ENCODE measurements at regions not wholly inside any gene's neighbourhood (a gene's known extent, or its start where the extent isn't known, plus 50 kb on each side); places are given as distances from the start of the nearest gene placed in this dataset.

DNA sequence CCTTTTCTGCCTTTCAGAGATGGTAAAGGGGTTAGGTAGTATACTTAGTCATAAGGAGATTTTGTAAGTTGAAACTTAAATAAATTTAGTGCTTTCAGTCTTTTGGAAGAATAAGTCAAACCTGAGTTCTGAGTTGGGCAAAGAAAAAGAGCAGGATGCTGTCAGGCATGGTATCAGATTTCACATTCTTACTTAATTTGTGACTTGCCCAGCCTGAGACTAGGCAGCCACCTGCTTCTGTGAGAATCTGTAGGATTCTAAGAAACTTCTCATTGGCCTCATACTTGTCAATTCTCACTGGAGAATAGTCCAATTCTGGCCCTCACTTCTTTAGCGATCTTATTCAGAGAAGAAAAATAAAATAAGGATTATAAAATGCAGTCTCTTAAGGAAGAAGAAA, 577.5 kb downstream of the DIPK2A start:
- Histone ChIP-seq H2AFZ (ENCODE audit: low read length) (no peak overlapping the region), H3K4ac (ENCODE audit: low read depth, low read length) (no peak overlapping the region), H3K79me2 (ENCODE audit: insufficient read depth, low read length) (no peaks in the 10 kb centered on the region), H3K56ac (ENCODE audit: insufficient read length, low read depth, low read length) (no peak overlapping the region), H4K91ac (ENCODE audit: insufficient read length, low read depth, low read length) (no peak overlapping the region), H3K14ac (ENCODE audit: insufficient read depth, low read length) (no peak overlapping the region), H2BK15ac (ENCODE audit: low read depth, low read length) (no peak overlapping the region), H3K4me1 (ENCODE audit: insufficient read depth, low read length) (no peaks in the 10 kb centered on the region), H3K23me2 (ENCODE audit: insufficient read length, low read depth, low read length, poor library complexity, severe bottlenecking) (no peaks in the 10 kb centered on the region), H3K79me1 (ENCODE audit: insufficient read depth, low read depth, low read length, poor library complexity, severe bottlenecking) (no peaks in the 10 kb centered on the region), H3K9ac (ENCODE audit: extremely low read depth, insufficient read length, low read length) (no peak overlapping the region), H4K5ac (ENCODE audit: insufficient read length, low read depth, low read length) (no peak overlapping the region), H2BK120ac (ENCODE audit: low read depth, low read length, poor library complexity, severe bottlenecking) (no peak overlapping the region), H2BK12ac (ENCODE audit: insufficient read length, low read depth, low read length) (no peak overlapping the region), H3K4me2 (ENCODE audit: insufficient read depth, insufficient read length, low read length) (no peak overlapping the region), H2BK20ac (ENCODE audit: low read depth, low read length, poor library complexity, severe bottlenecking) (no peak overlapping the region), H3K27ac (ENCODE audit: insufficient read length, low read depth, low read length) (no peak overlapping the region), H4K8ac (replicated peaks; ENCODE audit: insufficient read length, low read depth, low read length) (no peak overlapping the region), H3K23ac (ENCODE audit: insufficient read length, low read depth, low read length) (no peak overlapping the region), H4K20me1 (ENCODE audit: control insufficient read depth, insufficient read depth, insufficient read length) (no peaks in the 10 kb centered on the region), H3K27me3 (ENCODE audit: insufficient read depth, low read length) (no peaks in the 10 kb centered on the region), H3K18ac (ENCODE audit: insufficient read length, low read depth, low read length) (no peak overlapping the region), H2AK5ac (ENCODE audit: insufficient read length, low read length) (no peak overlapping the region), H2BK5ac (ENCODE audit: insufficient read length, low read length) (no peak overlapping the region), H3K9me3 (ENCODE audit: control insufficient read depth, low read depth, low read length) (no peaks in the 10 kb centered on the region), H3T11ph (ENCODE audit: low read length) (no peak overlapping the region)
- WGBS (ENCODE audit: extremely low coverage, insufficient read length, low lambda C conversion rate): no CpG with 5 or more reads among the region's 1 CpG
- Mint-ChIP-seq H3K27ac (peak overlapping the region in 2 of 3 experiments; percentile 84 to 95; a peak in 3 of 7 replicates), H3K27me3 (ENCODE audit: low read depth) (no peaks in the 10 kb centered on the region), H3K4me1 (peaks cover 38 to 40% of the 10 kb centered on the region in 2 experiments), H3K36me3 (ENCODE audit: insufficient read depth in 1 of 3, low read depth in 3 of 3) (no peaks in the 10 kb centered on the region), H3K9me3 (no peaks in the 10 kb centered on the region), H3K4me3 (peak overlapping the region in 1 of 2 experiments; percentile 31; a peak in 2 of 5 replicates)
- TF ChIP-seq, protein P1, sequence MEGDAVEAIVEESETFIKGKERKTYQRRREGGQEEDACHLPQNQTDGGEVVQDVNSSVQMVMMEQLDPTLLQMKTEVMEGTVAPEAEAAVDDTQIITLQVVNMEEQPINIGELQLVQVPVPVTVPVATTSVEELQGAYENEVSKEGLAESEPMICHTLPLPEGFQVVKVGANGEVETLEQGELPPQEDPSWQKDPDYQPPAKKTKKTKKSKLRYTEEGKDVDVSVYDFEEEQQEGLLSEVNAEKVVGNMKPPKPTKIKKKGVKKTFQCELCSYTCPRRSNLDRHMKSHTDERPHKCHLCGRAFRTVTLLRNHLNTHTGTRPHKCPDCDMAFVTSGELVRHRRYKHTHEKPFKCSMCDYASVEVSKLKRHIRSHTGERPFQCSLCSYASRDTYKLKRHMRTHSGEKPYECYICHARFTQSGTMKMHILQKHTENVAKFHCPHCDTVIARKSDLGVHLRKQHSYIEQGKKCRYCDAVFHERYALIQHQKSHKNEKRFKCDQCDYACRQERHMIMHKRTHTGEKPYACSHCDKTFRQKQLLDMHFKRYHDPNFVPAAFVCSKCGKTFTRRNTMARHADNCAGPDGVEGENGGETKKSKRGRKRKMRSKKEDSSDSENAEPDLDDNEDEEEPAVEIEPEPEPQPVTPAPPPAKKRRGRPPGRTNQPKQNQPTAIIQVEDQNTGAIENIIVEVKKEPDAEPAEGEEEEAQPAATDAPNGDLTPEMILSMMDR (conservative IDR thresholded peaks at IDR 0.05): no peak
- DNase-seq: no peak

All from H9 (cell line).